ENCODE measurements at regions not wholly inside any gene's neighbourhood (a gene's known extent, or its start where the extent isn't known, plus 50 kb on each side); places are given as distances from the start of the nearest gene placed in this dataset.
A peak's percentile ranks its signal among the peaks of the same experiment; 100 is the strongest.

GRCh38 chr7:116423499-116423898 lies 76.0 kb upstream of the CAV2 start:
- no peak for DNase-seq (ENCODE audit: low read depth)
- no peak for TF ChIP-seq CTCF (IDR thresholded peaks at IDR 0.05; ENCODE audit: insufficient read depth, low read depth, low read length)
- H3K4me3 ChIP-seq (ENCODE audit: low read depth, low read length) = no peak overlapping the region

- no peak for DNase-seq (ENCODE audit: low read depth)
- H3K4me3 ChIP-seq (ENCODE audit: low read depth, low read length) = no peak overlapping the region
- no peak for TF ChIP-seq CTCF (IDR thresholded peaks at IDR 0.05; ENCODE audit: insufficient read depth, low read depth, low read length)
Measured at GRCh38 chr7:116425647-116426209, 73.8 kb upstream of the CAV2 start.

DNA sequence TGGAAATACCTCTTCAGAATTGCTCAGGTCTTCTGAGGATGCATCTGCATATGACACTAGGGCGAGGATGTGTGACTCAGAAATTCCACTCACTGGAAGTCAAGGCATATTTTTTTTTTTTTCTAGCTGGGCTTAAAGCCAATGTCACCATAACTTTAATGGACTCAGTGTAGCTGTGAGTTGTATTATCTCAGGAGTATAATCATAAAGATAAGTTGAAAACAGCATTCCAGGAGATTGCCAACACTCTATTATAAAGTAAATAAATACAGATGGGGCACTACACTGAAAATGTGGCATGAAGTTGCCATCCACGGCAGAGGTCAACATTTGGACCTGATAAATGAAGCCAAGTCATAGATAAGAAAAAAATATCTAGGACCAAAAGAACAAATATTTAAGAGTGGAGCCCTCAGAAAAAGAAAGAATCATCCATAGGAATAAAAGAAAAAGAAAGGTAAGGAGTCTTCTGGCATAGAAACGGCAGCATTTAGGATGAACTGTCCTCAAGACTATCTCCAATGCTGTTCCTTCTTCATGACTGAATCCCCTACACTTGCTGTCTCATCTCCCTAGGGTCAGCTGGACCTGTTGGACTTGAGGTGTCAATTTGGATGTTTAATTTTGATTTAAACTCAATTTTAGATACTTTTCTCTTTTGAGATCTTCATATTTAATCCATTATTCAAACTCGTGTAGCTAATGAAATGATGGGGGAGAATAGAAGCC lies 72.9 kb upstream of the CAV2 start:
- DNase-seq (ENCODE audit: low read depth) = peak; percentile 86
- no peak overlapping the region for H3K4me3 ChIP-seq (ENCODE audit: low read depth, low read length)
- no peak for TF ChIP-seq CTCF (IDR thresholded peaks at IDR 0.05; ENCODE audit: insufficient read depth, low read depth, low read length)

- DNase-seq (ENCODE audit: low read depth) = peak; percentile 45
- TF ChIP-seq CTCF (IDR thresholded peaks at IDR 0.05; ENCODE audit: insufficient read depth, low read depth, low read length) = no peak
- no peak overlapping the region for H3K4me3 ChIP-seq (ENCODE audit: low read depth, low read length)
Measured at GRCh38 chr7:116429986-116430619, 69.4 kb upstream of the CAV2 start.

- TF ChIP-seq CTCF (IDR thresholded peaks at IDR 0.05; ENCODE audit: insufficient read depth, low read depth, low read length) = no peak
- no peak for DNase-seq (ENCODE audit: low read depth)
- H3K4me3 ChIP-seq (ENCODE audit: low read depth, low read length) = no peak overlapping the region
Measured at GRCh38 chr7:116431787-116432526, 67.6 kb upstream of the CAV2 start.

- TF ChIP-seq CTCF (IDR thresholded peaks at IDR 0.05; ENCODE audit: insufficient read depth, low read depth, low read length) = no peak
- no peak overlapping the region for H3K4me3 ChIP-seq (ENCODE audit: low read depth, low read length)
- DNase-seq (ENCODE audit: low read depth) = no peak
Measured at GRCh38 chr7:116432527-116432916, 67.0 kb upstream of the CAV2 start.

Data from fibroblast of villous mesenchyme (primary cell).